Gastrocnemius medialis (tissue), 4 donors: ENCODE measurements at regions not wholly inside any gene's neighbourhood (a gene's known extent, or its start where the extent isn't known, plus 50 kb on each side); places are given as distances from the start of the nearest gene placed in this dataset.

ENCODE experiments used
- POLR2A ChIP-seq, 2 donors: fragments of 450-650 bp; IDR thresholded peaks; one replicate each; pipeline ENCODE4 v1.6.1; 2017; ENCODE audit warnings: antibody characterized with exemption in 2 of 2, mild to moderate bottlenecking in 2 of 2, moderate library complexity in 2 of 2
- TF ChIP-seq, protein P1 (sequence below), 5 experiments: fragments of 450-650 bp in 3 of 5; fragments of 200-600 bp in 2 of 5; sonication (generic) in 2 of 5; IDR thresholded peaks in 4 of 5; conservative IDR thresholded peaks in 1 of 5; 1 replicate in 4 of 5; 2 replicates in 1 of 5; pipeline ENCODE4 v1.5.1; 2016 to 2019; ENCODE audit warnings: antibody characterized with exemption in 5 of 5, mild to moderate bottlenecking in 3 of 5, moderate library complexity in 3 of 5

DNA sequence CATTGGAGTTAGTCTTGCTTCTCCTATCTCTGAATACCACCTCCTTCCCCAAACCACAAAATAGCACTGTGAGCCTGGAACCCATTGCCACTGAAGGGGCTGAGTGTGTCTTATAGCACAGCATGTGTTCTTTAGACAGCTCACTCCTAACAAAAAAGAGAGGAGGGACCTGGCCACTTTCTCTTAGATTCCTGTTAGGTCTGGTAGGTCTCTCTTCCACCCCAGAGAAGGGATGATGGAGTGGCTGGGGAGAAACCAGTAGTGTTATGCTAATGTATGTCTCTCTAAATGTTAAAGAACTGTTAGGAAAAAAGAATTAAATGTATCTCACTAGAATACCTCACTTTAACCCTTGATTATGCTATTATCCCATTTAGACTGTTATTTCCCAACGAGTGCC is 340.3 kb downstream of the EPHA7 start:
- TF ChIP-seq, protein P1, sequence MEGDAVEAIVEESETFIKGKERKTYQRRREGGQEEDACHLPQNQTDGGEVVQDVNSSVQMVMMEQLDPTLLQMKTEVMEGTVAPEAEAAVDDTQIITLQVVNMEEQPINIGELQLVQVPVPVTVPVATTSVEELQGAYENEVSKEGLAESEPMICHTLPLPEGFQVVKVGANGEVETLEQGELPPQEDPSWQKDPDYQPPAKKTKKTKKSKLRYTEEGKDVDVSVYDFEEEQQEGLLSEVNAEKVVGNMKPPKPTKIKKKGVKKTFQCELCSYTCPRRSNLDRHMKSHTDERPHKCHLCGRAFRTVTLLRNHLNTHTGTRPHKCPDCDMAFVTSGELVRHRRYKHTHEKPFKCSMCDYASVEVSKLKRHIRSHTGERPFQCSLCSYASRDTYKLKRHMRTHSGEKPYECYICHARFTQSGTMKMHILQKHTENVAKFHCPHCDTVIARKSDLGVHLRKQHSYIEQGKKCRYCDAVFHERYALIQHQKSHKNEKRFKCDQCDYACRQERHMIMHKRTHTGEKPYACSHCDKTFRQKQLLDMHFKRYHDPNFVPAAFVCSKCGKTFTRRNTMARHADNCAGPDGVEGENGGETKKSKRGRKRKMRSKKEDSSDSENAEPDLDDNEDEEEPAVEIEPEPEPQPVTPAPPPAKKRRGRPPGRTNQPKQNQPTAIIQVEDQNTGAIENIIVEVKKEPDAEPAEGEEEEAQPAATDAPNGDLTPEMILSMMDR (IDR thresholded peaks at IDR 0.05 in 4 of 5, conservative IDR thresholded peaks at IDR 0.05 in 1 of 5), result no peak
- TF ChIP-seq POLR2A (IDR thresholded peaks at IDR 0.05), result no peak
